ENCODE measurements at regions not wholly inside any gene's neighbourhood (a gene's known extent, or its start where the extent isn't known, plus 50 kb on each side); places are given as distances from the start of the nearest gene placed in this dataset.

DNA sequence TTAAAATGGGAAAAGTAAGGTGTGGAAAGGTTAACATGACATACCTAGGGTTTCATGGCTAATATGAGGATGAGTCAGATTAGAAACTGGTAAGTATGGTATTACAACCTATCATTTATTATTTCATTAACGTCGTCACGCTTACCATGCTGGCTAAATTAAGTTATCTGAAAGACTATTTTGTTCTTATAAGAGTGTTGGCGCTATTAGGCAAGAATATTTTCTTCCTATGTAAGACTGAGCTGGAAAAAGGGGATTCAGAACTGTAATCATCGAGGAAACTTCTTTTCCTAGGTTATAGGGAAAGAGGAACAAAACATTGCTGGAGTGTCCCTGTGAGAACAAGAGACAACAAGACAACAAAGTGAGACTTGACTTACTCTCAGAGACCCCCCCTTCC lies 440.8 kb downstream of the KCNJ2 start:
- TF ChIP-seq, protein P1, sequence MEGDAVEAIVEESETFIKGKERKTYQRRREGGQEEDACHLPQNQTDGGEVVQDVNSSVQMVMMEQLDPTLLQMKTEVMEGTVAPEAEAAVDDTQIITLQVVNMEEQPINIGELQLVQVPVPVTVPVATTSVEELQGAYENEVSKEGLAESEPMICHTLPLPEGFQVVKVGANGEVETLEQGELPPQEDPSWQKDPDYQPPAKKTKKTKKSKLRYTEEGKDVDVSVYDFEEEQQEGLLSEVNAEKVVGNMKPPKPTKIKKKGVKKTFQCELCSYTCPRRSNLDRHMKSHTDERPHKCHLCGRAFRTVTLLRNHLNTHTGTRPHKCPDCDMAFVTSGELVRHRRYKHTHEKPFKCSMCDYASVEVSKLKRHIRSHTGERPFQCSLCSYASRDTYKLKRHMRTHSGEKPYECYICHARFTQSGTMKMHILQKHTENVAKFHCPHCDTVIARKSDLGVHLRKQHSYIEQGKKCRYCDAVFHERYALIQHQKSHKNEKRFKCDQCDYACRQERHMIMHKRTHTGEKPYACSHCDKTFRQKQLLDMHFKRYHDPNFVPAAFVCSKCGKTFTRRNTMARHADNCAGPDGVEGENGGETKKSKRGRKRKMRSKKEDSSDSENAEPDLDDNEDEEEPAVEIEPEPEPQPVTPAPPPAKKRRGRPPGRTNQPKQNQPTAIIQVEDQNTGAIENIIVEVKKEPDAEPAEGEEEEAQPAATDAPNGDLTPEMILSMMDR (IDR thresholded peaks at IDR 0.05) = no peak
- Histone ChIP-seq H3K27ac (no peak overlapping the region), H3K36me3 (no peaks in the 10 kb centered on the region), H3K9me3 (no peaks in the 10 kb centered on the region), H3K27me3 (no peaks in the 10 kb centered on the region), H3K4me3 (no peak overlapping the region), H3K4me1 (no peaks in the 10 kb centered on the region)
- DNase-seq = no peak
- intact Hi-C loops (cut with DNase I; ENCODE audit: low total_unique reads) = no loop called here

DNA sequence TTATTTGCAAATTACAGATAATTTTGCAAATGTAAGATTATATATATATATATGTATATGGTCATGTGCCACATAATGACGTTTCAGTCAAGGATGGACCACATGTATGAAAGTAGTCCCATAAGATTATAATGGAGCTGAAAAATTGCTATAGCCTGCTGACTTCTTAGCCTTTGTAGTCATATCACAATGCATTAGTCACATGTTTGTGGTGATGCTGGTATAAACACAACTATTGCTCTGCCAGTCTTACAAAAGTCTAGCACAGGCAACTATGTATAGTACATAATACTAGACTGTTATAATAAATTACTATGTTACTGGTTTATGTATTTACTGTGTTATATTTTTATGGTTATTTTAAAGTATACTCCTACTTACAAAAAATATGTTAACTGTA lies 444.3 kb downstream of the KCNJ2 start:
- DNase-seq = no peak
- TF ChIP-seq, protein P1 (IDR thresholded peaks at IDR 0.05) = no peak
- no peaks in the 10 kb centered on the region for H3K27me3 ChIP-seq
- H3K27ac ChIP-seq = no peak overlapping the region
- H3K4me1 ChIP-seq = no peaks in the 10 kb centered on the region
- H3K36me3 ChIP-seq = no peaks in the 10 kb centered on the region
- H3K4me3 ChIP-seq = no peak overlapping the region
- no peaks in the 10 kb centered on the region for H3K9me3 ChIP-seq
- intact Hi-C loops (cut with DNase I; ENCODE audit: low total_unique reads) = no loop called here

DNA sequence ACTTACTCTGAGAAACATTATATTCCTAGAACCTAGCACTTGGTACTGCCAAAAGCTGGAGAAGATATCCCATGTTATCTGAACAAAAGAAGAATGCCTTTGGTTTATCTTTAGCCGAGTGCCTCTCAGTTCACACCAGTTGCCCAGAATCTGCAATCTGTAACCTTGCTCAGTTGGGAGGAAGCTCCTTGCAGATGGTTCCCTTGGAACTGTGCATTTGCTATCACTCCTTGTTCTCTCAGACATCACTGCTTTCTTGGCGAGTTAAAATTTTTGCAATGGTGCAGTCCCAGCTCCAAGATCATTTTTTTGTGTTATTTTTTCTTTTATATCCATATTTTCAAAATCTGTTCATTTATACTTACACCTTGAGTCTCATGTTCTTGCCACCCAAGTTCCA lies 446.5 kb downstream of the KCNJ2 start:
- TF ChIP-seq, protein P1 (IDR thresholded peaks at IDR 0.05) = no peak
- no peaks in the 10 kb centered on the region for H3K4me1 ChIP-seq
- no peak overlapping the region for H3K27ac ChIP-seq
- DNase-seq = no peak
- no peaks in the 10 kb centered on the region for H3K9me3 ChIP-seq
- intact Hi-C loops (cut with DNase I; ENCODE audit: low total_unique reads) = no loop called here
- no peaks in the 10 kb centered on the region for H3K36me3 ChIP-seq
- H3K27me3 ChIP-seq = no peaks in the 10 kb centered on the region
- H3K4me3 ChIP-seq = no peak overlapping the region

DNA sequence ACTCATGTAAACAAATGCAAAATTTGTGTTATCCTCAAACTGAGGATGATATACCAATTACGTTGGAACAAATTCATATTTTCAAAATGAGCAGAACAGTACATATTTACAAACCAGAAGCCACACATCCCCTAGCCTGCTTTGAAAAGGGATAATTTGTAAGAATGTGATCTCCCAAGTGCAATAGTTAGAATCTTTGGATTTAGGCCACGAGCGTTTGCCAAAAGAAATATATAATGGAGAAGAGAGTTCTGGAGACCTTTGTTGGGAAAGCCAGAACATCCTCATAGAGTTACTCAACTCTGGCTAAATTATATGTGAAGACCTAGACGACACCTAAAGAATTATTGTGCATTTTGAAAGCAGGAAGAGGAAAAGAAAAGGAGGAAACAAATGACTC lies 449.3 kb downstream of the KCNJ2 start:
- intact Hi-C loops (cut with DNase I; ENCODE audit: low total_unique reads) = no loop called here
- TF ChIP-seq, protein P1 (IDR thresholded peaks at IDR 0.05) = no peak
- Histone ChIP-seq H3K36me3 (no peaks in the 10 kb centered on the region), H3K9me3 (no peaks in the 10 kb centered on the region), H3K27ac (no peak overlapping the region), H3K4me1 (no peaks in the 10 kb centered on the region), H3K4me3 (no peak overlapping the region), H3K27me3 (no peaks in the 10 kb centered on the region)
- no peak for DNase-seq

DNA sequence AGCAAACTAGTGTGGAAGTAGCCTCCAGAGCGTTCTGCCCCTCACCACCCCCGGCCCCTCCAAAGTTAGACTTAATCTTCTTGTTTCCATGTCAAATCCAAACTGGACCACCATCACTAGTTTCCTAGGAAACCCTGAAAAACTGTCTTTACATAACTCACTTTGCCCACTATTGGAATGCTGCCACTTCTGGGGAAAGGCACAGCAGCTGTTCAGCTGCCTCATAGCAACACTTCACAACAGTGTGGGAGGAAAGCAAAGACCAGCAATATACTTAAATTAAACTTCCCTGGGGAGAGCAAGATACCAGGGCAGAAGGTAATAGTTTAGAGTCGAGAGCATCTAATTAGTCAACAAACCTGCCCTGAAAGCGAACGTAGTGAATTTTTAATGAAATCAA lies 452.2 kb downstream of the KCNJ2 start:
- Histone ChIP-seq H3K4me1 (no peaks in the 10 kb centered on the region), H3K27ac (no peak overlapping the region), H3K36me3 (no peaks in the 10 kb centered on the region), H3K4me3 (no peak overlapping the region), H3K9me3 (no peaks in the 10 kb centered on the region), H3K27me3 (no peaks in the 10 kb centered on the region)
- DNase-seq = no peak
- TF ChIP-seq, protein P1 (IDR thresholded peaks at IDR 0.05) = no peak
- intact Hi-C loops (cut with DNase I; ENCODE audit: low total_unique reads) = no loop called here

Measured in tibial artery (tissue), 4 donors.